NCI-H345 treated with DMSO at 0.1 percent for 48 hours (cell line): ENCODE measurements at regions not wholly inside any gene's neighbourhood (a gene's known extent, or its start where the extent isn't known, plus 50 kb on each side); places are given as distances from the start of the nearest gene placed in this dataset.
"Not testable (repeated sequence)": the region's sequence is repeated elsewhere in the genome, so short reads cannot be mapped to it uniquely, and the experiment has no call there.

Experiments used
- DNase-seq: peaks from one replicate; lab custom pipeline; 2025; ENCODE audit not compliant: unreplicated experiment; lab: John Stamatoyannopoulos, UW

DNA sequence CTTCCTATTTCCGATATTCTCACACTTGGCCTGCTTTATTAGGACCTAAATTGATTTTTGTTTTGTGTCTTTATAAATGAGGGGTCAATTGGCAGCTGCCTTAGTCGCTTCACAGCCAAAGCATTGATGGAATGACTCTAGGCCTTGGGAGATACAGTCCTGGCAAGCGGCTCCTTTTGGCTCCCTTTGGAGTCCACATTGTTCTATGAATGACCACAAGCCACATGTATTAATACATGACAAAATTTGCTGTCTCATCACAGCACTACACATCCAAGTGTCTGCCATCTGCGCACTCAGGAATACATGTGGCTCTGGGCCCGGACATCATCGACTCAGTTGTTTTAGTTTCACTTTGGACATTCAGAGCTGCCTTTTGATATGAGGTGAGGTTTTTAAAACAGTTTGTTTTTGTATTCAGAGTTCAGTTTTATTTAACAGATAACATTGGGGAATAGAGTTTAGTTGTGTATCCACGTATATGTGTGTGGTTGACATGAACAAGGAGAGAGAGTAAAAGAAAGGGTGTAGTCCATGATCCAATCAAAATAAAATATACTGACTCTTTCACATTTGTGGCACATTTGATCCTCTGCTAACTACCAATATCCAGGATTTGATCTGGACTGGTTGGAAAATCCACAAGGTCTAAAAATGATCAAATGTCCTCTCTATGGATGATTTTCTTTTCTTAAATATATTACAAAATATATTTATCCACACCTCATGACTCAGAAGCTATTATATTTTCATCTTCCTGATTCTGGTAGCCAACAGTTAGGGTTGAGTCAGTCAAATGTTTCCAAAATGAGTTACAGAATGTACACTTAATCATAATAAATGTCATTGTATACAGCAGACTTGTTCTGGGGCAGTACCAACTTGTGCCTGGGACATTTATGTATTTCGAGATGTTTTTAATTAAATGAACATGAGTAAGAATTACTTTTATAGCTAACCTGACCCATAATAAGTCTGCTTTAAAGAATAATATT, 114.0 kb upstream of the MTAP start:
- no peak for DNase-seq

- DNase-seq: no peak
Measured at GRCh38 chr9:21689854-21690253, 112.6 kb upstream of the MTAP start.

DNA sequence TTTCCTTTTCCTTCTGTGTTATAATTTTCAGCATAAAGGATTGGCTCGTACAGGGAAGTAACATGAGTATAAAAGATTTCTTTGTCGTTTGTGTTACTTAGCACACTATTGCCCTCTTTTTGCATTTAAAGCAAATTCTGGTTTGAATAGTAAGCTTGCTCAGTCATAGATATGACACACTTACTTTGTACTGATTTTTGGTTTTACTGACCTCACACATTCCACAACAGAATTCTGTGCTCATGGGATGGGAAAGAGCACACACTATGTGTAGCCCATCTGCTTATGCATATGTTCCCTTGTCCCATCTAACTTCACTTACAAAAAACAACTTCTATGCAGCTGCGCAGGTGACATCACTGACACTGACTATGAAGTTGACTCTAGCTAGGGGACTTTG, 111.9 kb upstream of the MTAP start:
- DNase-seq: no peak

DNA sequence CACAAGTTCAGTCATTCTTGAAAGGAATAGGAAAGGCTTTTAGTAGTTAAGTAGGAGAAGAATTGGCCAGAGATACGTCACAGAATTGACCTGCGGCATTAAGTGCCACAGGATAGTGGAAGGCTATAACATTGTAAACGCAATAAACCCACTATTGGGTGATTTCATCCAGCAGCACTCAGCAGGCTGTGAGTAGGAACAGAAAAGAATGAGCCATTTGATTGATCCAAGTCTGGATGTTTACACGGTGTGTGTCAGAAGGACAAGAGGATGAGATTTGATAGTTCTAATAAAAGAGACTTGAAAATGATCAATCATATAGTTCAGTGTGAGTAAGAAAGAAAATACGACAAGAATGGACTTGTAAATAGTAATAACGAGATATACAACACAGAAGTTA, 110.0 kb upstream of the MTAP start:
- DNase-seq: no peak

GRCh38 chr9:21694424-21694823, 108.0 kb upstream of the MTAP start:
- DNase-seq: no peak

DNA sequence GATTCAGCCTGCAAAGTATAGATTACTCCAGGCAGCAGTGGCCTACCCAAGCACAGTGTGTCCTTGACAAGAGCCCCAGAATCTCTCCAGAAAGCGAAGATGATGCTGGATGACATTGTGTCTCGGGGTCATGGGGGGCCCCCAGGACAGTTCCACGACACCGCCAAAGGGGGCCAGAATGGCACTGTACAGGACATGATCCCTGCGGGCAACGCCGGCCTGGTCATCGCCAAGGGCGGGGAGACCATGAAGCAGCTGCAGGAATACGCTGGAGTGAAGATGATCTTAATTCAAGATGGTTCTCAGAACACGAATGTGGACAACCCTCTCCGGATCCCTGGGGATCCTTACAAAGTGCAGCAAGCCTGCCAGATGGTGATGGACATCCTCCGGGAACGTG, 107.0 kb upstream of the MTAP start:
- no peak for DNase-seq

DNA sequence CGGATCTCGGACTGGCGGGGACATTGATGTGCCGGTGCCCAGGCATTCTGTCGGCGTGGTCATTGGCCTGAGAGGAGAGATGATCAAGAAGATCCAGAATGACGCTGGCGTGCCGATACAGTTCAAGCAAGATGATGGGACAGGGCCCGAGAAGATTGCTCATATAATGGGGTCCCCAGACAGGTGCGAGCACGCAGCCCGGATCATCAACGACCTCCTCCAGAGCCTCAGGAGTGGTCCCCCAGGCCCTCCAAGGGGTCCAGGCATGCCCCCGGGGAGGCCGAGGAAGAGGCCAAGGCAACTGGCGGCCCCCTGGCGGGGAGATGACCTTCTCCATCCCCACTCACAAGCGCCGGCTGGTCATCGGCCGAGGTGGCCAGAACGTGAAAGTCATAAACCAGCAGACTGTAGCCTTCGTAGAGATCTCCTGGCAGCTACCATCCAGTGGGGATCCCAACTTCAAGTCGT, 106.5 kb upstream of the MTAP start:
- DNase-seq: no peak

GRCh38 chr9:21696411-21696871, 106.0 kb upstream of the MTAP start:
- DNase-seq: no peak

DNA sequence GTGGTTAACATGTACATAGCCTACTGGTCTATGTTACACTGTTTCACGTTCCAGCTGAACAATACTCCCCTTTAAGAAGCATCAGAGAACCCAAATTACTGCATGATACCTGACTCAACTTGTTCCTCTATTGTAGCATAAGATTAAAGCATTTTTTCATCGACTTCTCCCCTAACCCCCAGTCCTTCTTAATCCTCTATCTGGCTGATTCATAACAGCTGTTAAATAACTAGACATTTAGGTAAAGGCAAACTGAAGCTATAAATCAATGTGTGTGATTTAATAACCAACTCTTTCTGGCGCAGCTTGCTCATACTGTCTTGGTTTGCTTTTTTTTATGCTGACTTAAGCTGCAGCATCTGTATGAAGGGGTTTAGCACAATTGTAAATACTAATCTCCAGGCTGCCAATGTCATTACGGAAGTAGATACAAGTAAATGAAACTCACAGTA, 94.2 kb upstream of the MTAP start:
- DNase-seq: no peak

- DNase-seq: no peak
Measured at GRCh38 chr9:21708856-21709255, 93.6 kb upstream of the MTAP start.

DNA sequence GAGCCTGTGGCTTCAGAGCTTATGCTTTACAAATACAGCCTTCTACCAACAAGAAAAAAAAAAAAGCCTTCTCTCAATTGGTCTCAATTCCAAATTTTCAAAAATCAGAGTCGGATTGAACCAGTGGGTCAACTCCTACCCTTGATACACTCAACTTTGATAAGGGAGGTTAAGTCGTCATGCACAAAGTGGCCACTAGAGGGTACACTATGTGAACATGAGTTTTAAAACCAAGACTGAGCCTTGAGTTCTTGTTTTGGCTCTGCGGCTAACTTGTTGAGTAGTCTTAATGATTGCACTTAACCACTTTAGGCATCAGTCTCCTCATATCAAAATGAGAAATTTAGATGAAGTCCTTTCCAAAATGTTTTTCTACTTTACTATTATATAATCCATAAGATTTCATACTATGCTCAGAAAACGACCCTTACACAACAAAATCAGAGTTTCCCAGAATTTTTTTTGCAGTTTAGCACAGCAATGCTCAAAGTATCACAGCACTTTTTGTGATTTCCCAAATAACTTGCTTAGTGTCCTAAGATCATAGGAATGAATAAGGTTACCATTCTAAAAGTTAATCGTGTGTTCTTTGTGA, 92.9 kb upstream of the MTAP start:
- peak; percentile 8 for DNase-seq

DNA sequence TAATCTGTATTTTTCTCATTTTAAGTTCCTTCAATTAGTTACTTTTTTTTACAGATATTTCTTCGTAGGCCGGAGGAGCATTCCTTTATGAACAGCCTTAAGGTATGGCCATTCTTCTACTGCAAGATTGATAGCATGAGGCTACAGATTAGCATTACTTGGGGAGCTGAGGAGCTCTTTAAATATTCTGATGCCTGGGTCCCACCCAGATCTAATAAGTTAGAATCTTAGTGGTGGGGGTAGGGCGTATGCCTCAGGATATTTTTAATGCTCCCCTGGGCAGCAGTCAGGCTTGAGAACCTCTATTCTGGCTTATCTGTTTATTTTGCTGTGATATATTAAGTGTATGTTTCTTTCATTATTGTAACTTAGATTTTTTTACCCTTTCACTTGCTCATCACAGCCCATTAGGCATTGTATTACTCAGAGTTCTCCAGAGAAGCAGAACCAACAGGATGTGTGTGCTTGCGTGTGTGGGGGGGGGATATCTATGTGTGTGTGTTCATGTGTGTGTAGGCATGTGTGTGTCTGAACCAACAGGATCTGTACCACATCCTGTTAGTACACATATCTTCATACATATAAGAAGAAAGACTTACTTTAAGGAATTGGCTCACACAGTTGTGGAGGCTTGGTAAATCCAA, 91.8 kb upstream of the MTAP start:
- DNase-seq: no peak

DNA sequence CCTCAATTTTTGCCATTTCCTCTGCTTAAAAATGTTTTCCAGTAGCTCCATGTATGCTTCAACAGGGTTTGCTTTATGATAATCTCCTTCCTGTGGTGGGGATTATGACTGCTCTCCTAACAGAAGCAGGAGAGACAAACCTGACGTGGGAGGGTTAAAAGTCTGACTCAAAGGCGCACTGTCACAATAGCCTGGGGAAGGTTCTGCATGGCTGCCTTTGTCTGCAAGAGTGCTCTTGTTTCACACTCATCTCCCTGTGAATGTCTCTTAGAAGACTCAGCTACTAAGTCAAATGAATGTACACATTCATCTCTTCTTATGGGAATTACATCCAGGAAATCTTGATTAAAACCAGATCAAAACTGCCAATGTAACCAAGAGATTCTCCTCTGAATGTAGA, 90.9 kb upstream of the MTAP start:
- DNase-seq: no peak

- DNase-seq: no peak
Measured at GRCh38 chr9:21715408-21715807, 87.0 kb upstream of the MTAP start.

- no peak for DNase-seq
Measured at GRCh38 chr9:21720758-21721157, 81.7 kb upstream of the MTAP start.

GRCh38 chr9:21727411-21727810, 75.0 kb upstream of the MTAP start:
- not testable (repeated sequence) for DNase-seq

DNA sequence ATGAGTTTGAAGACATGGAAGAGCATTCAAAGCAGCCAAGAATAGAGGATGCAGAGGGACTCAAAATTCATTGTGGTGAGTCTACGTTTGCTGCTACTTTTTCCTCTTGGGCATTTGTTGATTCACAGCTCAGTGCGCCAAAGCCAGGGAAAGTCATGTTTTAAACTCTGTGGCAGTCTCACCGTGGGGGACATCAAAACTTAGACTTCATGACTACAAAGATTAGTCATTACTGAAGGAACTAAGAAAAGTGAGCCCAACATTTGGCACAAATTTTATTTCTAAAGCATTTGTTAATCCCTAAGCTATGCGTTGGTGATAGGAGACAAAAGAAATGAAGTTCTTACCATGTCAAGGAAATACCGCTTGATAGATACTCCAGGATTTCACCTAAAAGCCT, 73.7 kb upstream of the MTAP start:
- no peak for DNase-seq

DNA sequence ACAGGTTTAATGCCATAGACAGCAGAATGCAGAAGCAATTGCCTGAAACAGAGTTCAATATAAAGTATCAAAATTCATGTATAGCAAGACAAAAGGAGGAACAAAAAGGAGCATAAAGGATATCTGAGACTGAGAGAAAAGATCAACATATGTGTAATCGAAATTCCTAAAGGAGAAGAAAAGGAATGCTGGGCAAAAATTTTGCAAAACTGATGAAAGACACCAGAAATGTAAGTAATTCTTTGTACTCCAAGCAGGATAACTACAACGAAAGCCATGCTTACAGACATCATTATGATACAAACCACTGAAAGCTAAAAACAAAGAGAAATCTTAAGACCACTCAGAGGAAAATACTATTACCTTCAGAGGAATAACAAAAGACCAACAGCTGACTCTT, 72.8 kb upstream of the MTAP start:
- no peak for DNase-seq

DNA sequence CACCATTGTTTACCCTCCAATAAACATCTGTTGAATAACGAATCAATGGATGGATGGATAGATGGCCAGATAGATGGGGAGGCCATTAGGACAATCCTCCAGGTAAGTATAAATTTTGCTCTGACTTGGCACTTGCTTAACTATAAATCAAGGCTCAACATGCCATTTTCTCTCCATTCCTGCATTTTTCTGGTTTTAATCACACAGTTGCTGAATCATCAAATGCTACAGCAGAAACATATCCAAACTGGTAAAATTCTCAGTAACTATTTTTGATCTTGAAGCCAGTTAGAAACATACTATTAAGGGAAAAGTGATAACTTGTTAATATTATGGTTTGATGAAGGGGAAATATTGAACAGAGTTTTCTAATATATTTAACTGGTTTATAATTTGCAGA, 71.5 kb upstream of the MTAP start:
- no peak for DNase-seq

- no peak for DNase-seq
Measured at GRCh38 chr9:21741151-21741550, 61.3 kb upstream of the MTAP start.

DNA sequence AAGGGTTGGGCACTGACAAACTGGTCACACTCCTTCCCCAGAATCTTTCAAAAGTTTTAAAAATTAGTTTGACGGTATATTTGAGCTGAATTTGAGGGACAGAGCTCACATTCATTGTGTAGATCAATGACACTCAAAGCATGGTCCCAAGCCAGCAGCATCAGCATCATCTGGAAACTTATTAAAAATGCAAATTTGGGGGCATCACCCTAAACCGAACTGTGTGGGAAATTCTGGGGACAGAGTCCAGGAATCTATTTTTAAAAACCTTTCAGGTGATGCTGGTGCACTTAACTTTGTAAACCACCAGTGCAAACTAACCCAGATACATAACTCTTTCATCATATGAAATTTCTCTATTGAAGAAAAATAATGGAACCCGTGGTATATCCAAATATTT, 58.1 kb upstream of the MTAP start:
- no peak for DNase-seq

- no peak for DNase-seq
Measured at GRCh38 chr9:21744841-21745240, 57.6 kb upstream of the MTAP start.
